ENCODE measurements at regions not wholly inside any gene's neighbourhood (a gene's known extent, or its start where the extent isn't known, plus 50 kb on each side); places are given as distances from the start of the nearest gene placed in this dataset.

- no peak for TF ChIP-seq CTCF (IDR thresholded peaks at IDR 0.05; ENCODE audit: insufficient read depth, low read depth, low read length)
- H3K4me3 ChIP-seq (ENCODE audit: low read depth, low read length), result no peak overlapping the region
- DNase-seq (ENCODE audit: low read depth), result no peak
Measured at GRCh38 chr1:56418151-56418631, 161.2 kb downstream of the PLPP3 start.

- no peak for TF ChIP-seq CTCF (IDR thresholded peaks at IDR 0.05; ENCODE audit: insufficient read depth, low read depth, low read length)
- no peak overlapping the region for H3K4me3 ChIP-seq (ENCODE audit: low read depth, low read length)
- DNase-seq (ENCODE audit: low read depth), result peak; percentile 62
Measured at GRCh38 chr1:56417646-56418045, 161.7 kb downstream of the PLPP3 start.

GRCh38 chr1:56416495-56416894 is 162.9 kb downstream of the PLPP3 start:
- DNase-seq (ENCODE audit: low read depth), result peak; percentile 14
- H3K4me3 ChIP-seq (ENCODE audit: low read depth, low read length), result no peak overlapping the region
- TF ChIP-seq CTCF (IDR thresholded peaks at IDR 0.05; ENCODE audit: insufficient read depth, low read depth, low read length), result no peak

GRCh38 chr1:56415720-56416119 is 163.6 kb downstream of the PLPP3 start:
- DNase-seq (ENCODE audit: low read depth), result no peak
- no peak overlapping the region for H3K4me3 ChIP-seq (ENCODE audit: low read depth, low read length)
- TF ChIP-seq CTCF (IDR thresholded peaks at IDR 0.05; ENCODE audit: insufficient read depth, low read depth, low read length), result no peak

GRCh38 chr1:56415258-56415657 is 164.1 kb downstream of the PLPP3 start:
- no peak for DNase-seq (ENCODE audit: low read depth)
- H3K4me3 ChIP-seq (ENCODE audit: low read depth, low read length), result no peak overlapping the region
- TF ChIP-seq CTCF (IDR thresholded peaks at IDR 0.05; ENCODE audit: insufficient read depth, low read depth, low read length), result no peak

- DNase-seq (ENCODE audit: low read depth), result no peak
- H3K4me3 ChIP-seq (ENCODE audit: low read depth, low read length), result no peak overlapping the region
- TF ChIP-seq CTCF (IDR thresholded peaks at IDR 0.05; ENCODE audit: insufficient read depth, low read depth, low read length), result no peak
Measured at GRCh38 chr1:56414728-56415224, 164.6 kb downstream of the PLPP3 start.

- no peak for DNase-seq (ENCODE audit: low read depth)
- TF ChIP-seq CTCF (IDR thresholded peaks at IDR 0.05; ENCODE audit: insufficient read depth, low read depth, low read length), result no peak
- H3K4me3 ChIP-seq (ENCODE audit: low read depth, low read length), result no peak overlapping the region
Measured at GRCh38 chr1:56413671-56414199, 165.6 kb downstream of the PLPP3 start.
